SU-DHL-6 (cell line): ENCODE measurements at regions not wholly inside any gene's neighbourhood (a gene's known extent, or its start where the extent isn't known, plus 50 kb on each side); places are given as distances from the start of the nearest gene placed in this dataset.

ENCODE experiments used
- EZH2phosphoT487 ChIP-seq: fragments of 200-600 bp; sonication (generic), shearing (Covaris generic); conservative IDR thresholded peaks from 2 replicates; pipeline ENCODE4 v1.6.1; 2018; ENCODE audit warnings: mild to moderate bottlenecking, antibody characterized with exemption, low read length, moderate library complexity, mixed read lengths
- TF ChIP-seq, protein P1 (sequence below): fragments of 200-600 bp; sonication (generic); IDR thresholded peaks from one replicate; pipeline ENCODE4 v1.5.1; 2017; ENCODE audit warnings: antibody characterized with exemption, mild to moderate bottlenecking, low read length, moderate library complexity; ENCODE audit not compliant: insufficient read depth, poor library complexity, severe bottlenecking

DNA sequence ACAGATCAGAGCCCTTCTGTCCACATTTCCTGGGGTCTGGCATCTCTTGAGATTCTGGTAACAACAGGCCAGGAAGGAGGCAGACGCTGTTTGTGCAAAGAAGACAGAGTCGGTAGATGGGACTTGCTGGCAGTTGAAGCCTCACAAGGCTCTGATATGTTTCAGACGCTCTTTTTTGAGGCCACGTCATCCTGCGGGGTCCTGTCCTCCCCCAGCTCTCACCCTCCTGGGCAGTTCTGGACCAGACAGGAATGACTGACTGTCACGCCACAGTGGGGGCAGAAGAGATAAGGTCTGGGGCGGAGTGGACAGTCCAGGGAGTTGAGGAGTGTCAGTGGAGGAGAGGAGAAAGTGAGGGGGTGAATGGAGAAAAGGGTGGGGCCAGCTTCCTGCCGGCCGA is 87.1 kb upstream of the SULF2 start:
- TF ChIP-seq, protein P1, sequence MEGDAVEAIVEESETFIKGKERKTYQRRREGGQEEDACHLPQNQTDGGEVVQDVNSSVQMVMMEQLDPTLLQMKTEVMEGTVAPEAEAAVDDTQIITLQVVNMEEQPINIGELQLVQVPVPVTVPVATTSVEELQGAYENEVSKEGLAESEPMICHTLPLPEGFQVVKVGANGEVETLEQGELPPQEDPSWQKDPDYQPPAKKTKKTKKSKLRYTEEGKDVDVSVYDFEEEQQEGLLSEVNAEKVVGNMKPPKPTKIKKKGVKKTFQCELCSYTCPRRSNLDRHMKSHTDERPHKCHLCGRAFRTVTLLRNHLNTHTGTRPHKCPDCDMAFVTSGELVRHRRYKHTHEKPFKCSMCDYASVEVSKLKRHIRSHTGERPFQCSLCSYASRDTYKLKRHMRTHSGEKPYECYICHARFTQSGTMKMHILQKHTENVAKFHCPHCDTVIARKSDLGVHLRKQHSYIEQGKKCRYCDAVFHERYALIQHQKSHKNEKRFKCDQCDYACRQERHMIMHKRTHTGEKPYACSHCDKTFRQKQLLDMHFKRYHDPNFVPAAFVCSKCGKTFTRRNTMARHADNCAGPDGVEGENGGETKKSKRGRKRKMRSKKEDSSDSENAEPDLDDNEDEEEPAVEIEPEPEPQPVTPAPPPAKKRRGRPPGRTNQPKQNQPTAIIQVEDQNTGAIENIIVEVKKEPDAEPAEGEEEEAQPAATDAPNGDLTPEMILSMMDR: no peak
- no peak for TF ChIP-seq EZH2phosphoT487
